SK-N-SH (cell line): ENCODE measurements at regions not wholly inside any gene's neighbourhood (a gene's known extent, or its start where the extent isn't known, plus 50 kb on each side); places are given as distances from the start of the nearest gene placed in this dataset.

ENCODE experiments used
- CHD2 ChIP-seq: fragments of 150-350 bp; IDR thresholded peaks from 2 replicates; pipeline ENCODE4 v1.6.1; 2018; ENCODE audit warnings: low read length; ENCODE audit not compliant: partially characterized antibody
- EP300 ChIP-seq, 2 experiments: IDR thresholded peaks; 2 replicates each; pipeline versions ENCODE4 v1.4.0 to v1.6.1; 2012; ENCODE audit warnings: borderline replicate concordance in 1 of 2, low read depth in 1 of 2, low read length in 1 of 2
- EZH2phosphoT487 ChIP-seq: fragments of 200-600 bp; sonication (generic); IDR thresholded peaks from 2 replicates; pipeline ENCODE4 v1.6.1; 2017; ENCODE audit warnings: low read depth, mixed run types, mild to moderate bottlenecking, antibody characterized with exemption, moderate library complexity, borderline replicate concordance
- GATA2 ChIP-seq: sonication (generic); formaldehyde crosslinking; IDR thresholded peaks from 2 replicates; pipeline ENCODE4 v1.5.0; 2020; ENCODE audit warnings: mild to moderate bottlenecking, missing genetic modification reagents
- JUND ChIP-seq: IDR thresholded peaks from 2 replicates; pipeline ENCODE4 v1.4.0; 2012
- MXI1 ChIP-seq: IDR thresholded peaks from 2 replicates; pipeline ENCODE4 v1.6.1; 2012; ENCODE audit warnings: mild to moderate bottlenecking, low read depth, low read length, improper control_type of control experiment
- RAD21 ChIP-seq: IDR thresholded peaks from 2 replicates; pipeline ENCODE4 v1.6.1; 2012; ENCODE audit warnings: mild to moderate bottlenecking, low read length
- SMC3 ChIP-seq: IDR thresholded peaks from 2 replicates; pipeline ENCODE4 v1.6.1; 2012; ENCODE audit warnings: low read depth, low read length, improper control_type of control experiment
- TAF1 ChIP-seq: IDR thresholded peaks from 2 replicates; pipeline ENCODE4 v1.6.1; 2012; ENCODE audit warnings: low read depth, mild to moderate bottlenecking, low read length, moderate library complexity, borderline replicate concordance
- TF ChIP-seq, protein P1 (sequence below): fragments of 200-600 bp; sonication (generic); IDR thresholded peaks from 2 replicates; pipeline ENCODE4 v1.6.1; 2017; ENCODE audit warnings: antibody characterized with exemption, mild to moderate bottlenecking, moderate library complexity
- TF ChIP-seq, protein P2 (sequence below): IDR thresholded peaks from 2 replicates; pipeline ENCODE4 v1.6.1; 2012; ENCODE audit warnings: mild to moderate bottlenecking, low read depth, low read length, moderate library complexity

DNA sequence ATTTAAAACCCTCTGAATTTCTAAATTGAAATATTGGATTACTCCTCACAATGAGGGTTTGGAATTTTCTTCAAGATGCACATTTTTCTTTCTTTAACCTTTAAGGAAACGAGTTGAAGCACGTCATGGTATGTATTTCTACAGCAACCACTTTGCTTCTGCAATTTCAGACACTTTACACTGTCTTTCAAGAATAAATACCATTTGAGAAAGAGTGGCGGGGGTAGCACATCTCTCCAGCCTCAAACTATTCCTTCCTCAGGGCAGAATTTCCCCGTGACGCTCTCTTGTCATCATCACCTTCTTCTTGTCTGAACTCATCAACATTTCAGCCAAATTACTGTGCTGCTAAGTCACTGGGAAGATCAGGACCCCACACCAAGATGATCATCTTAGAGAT, 1073.4 kb downstream of the EFNB2 start:
- TF ChIP-seq, protein P1, sequence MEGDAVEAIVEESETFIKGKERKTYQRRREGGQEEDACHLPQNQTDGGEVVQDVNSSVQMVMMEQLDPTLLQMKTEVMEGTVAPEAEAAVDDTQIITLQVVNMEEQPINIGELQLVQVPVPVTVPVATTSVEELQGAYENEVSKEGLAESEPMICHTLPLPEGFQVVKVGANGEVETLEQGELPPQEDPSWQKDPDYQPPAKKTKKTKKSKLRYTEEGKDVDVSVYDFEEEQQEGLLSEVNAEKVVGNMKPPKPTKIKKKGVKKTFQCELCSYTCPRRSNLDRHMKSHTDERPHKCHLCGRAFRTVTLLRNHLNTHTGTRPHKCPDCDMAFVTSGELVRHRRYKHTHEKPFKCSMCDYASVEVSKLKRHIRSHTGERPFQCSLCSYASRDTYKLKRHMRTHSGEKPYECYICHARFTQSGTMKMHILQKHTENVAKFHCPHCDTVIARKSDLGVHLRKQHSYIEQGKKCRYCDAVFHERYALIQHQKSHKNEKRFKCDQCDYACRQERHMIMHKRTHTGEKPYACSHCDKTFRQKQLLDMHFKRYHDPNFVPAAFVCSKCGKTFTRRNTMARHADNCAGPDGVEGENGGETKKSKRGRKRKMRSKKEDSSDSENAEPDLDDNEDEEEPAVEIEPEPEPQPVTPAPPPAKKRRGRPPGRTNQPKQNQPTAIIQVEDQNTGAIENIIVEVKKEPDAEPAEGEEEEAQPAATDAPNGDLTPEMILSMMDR = no peak
- no peak for TF ChIP-seq RAD21
- no peak for TF ChIP-seq SMC3
- TF ChIP-seq TAF1 = no peak
- no peak for TF ChIP-seq CHD2
- TF ChIP-seq EP300 (IDR thresholded peaks at IDR 0.05; ENCODE audit: borderline replicate concordance in 1 of 2, low read depth in 1 of 2, low read length in 1 of 2) = no peak
- no peak for TF ChIP-seq GATA2
- TF ChIP-seq EZH2phosphoT487 = no peak
- TF ChIP-seq, protein P2, sequence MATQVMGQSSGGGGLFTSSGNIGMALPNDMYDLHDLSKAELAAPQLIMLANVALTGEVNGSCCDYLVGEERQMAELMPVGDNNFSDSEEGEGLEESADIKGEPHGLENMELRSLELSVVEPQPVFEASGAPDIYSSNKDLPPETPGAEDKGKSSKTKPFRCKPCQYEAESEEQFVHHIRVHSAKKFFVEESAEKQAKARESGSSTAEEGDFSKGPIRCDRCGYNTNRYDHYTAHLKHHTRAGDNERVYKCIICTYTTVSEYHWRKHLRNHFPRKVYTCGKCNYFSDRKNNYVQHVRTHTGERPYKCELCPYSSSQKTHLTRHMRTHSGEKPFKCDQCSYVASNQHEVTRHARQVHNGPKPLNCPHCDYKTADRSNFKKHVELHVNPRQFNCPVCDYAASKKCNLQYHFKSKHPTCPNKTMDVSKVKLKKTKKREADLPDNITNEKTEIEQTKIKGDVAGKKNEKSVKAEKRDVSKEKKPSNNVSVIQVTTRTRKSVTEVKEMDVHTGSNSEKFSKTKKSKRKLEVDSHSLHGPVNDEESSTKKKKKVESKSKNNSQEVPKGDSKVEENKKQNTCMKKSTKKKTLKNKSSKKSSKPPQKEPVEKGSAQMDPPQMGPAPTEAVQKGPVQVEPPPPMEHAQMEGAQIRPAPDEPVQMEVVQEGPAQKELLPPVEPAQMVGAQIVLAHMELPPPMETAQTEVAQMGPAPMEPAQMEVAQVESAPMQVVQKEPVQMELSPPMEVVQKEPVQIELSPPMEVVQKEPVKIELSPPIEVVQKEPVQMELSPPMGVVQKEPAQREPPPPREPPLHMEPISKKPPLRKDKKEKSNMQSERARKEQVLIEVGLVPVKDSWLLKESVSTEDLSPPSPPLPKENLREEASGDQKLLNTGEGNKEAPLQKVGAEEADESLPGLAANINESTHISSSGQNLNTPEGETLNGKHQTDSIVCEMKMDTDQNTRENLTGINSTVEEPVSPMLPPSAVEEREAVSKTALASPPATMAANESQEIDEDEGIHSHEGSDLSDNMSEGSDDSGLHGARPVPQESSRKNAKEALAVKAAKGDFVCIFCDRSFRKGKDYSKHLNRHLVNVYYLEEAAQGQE = no peak
- TF ChIP-seq JUND = no peak
- TF ChIP-seq MXI1 = no peak
